AG08396 (cell line): ENCODE measurements at regions not wholly inside any gene's neighbourhood (a gene's known extent, or its start where the extent isn't known, plus 50 kb on each side); places are given as distances from the start of the nearest gene placed in this dataset.
"Not testable (repeated sequence)": the region's sequence is repeated elsewhere in the genome, so short reads cannot be mapped to it uniquely, and the experiment has no call there.

ENCODE experiments used
- DNase-seq: peaks from one replicate; pipeline ENCODE4 v3.0.0; 2012; ENCODE audit warnings: low spot score, mixed read lengths

GRCh38 chrX:1059576-1060561 lies 152.6 kb downstream of the CRLF2 start:
- DNase-seq, result no peak

GRCh38 chrX:1053600-1053999 lies 158.8 kb downstream of the CRLF2 start:
- DNase-seq, result not testable (repeated sequence)

- DNase-seq, result no peak
Observed at GRCh38 chrX:1053072-1053471, 159.4 kb downstream of the CRLF2 start.

- DNase-seq, result no peak
Observed at GRCh38 chrX:1052021-1052420, 160.4 kb downstream of the CRLF2 start.

GRCh38 chrX:1051421-1051820 lies 161.0 kb downstream of the CRLF2 start:
- DNase-seq, result no peak

GRCh38 chrX:1045680-1046314 lies 166.7 kb downstream of the CRLF2 start:
- DNase-seq, result no peak

GRCh38 chrX:1041091-1041490 lies 171.4 kb downstream of the CRLF2 start:
- DNase-seq, result no peak

GRCh38 chrX:1035931-1036330 lies 176.5 kb downstream of the CRLF2 start:
- not testable (repeated sequence) for DNase-seq

GRCh38 chrX:1035206-1035605 lies 177.2 kb downstream of the CRLF2 start:
- no peak for DNase-seq

GRCh38 chrX:1034717-1035116 lies 177.7 kb downstream of the CRLF2 start:
- DNase-seq, result no peak

GRCh38 chrX:1031521-1032430 lies 180.7 kb downstream of the CRLF2 start:
- DNase-seq, result no peak

- DNase-seq, result no peak
Observed at GRCh38 chrX:1029494-1029893, 183.0 kb downstream of the CRLF2 start.

GRCh38 chrX:1027680-1028079 lies 184.8 kb downstream of the CRLF2 start:
- no peak for DNase-seq

- DNase-seq, result no peak
Observed at GRCh38 chrX:1027133-1027532, 185.3 kb downstream of the CRLF2 start.

- no peak for DNase-seq
Observed at GRCh38 chrX:1026263-1027015, 186.0 kb downstream of the CRLF2 start.

- DNase-seq, result no peak
Observed at GRCh38 chrX:1025413-1025812, 187.0 kb downstream of the CRLF2 start.

- DNase-seq, result no peak
Observed at GRCh38 chrX:1023676-1024075, 188.8 kb downstream of the CRLF2 start.

- not testable (repeated sequence) for DNase-seq
Observed at GRCh38 chrX:1021314-1021993, 191.0 kb downstream of the CRLF2 start.

GRCh38 chrX:1020634-1021166 lies 191.7 kb downstream of the CRLF2 start:
- DNase-seq, result no peak

- DNase-seq, result not testable (repeated sequence)
Observed at GRCh38 chrX:1016926-1017325, 195.5 kb downstream of the CRLF2 start.

- DNase-seq, result not testable (repeated sequence)
Observed at GRCh38 chrX:1016281-1016680, 196.2 kb downstream of the CRLF2 start.
